T-cell (primary cell): ENCODE measurements at regions not wholly inside any gene's neighbourhood (a gene's known extent, or its start where the extent isn't known, plus 50 kb on each side); places are given as distances from the start of the nearest gene placed in this dataset.

Experiments
- ATAC-seq, 4 experiments: fragments of 200-7000 bp in 3 of 4; fragments of 150-1000 bp in 1 of 4; cut with Tn5 transposase; replicated peaks in 1 of 4; 1 replicate in 3 of 4; 2 replicates in 1 of 4; pipeline ENCODE4 v1.10.0; 2021; ENCODE audit warnings: moderate library complexity in 3 of 4, mild to moderate bottlenecking in 2 of 4, moderate number of reproducible peaks in 1 of 4
- CTCF ChIA-PET, 2 donors: fragments of 300-600 bp; sonication (Branson Sonifier 250); formaldehyde crosslinking; loops; one replicate each; lab custom pipeline; 2022; ENCODE audit warnings: antibody characterized with exemption in 2 of 2; lab: Charles Lee
- POLR2A ChIA-PET, 2 donors: fragments of 300-600 bp; sonication (Branson Sonifier 250); formaldehyde crosslinking; loops; one replicate each; lab custom pipeline; 2022; ENCODE audit warnings: antibody characterized with exemption in 2 of 2; lab: Charles Lee
- DNase-seq, 35 experiments: peaks; one replicate each; pipeline versions ENCODE4 v3.0.0 to v3.0.0-alpha.2; 2013 to 2023
- H3K27ac ChIP-seq: one replicate; pipeline ENCODE4 v1.5.1; 2013; ENCODE audit warnings: low read length
- H3K27me3 ChIP-seq, 2 experiments: replicated peaks in 1 of 2; 1 replicate in 1 of 2; 2 replicates in 1 of 2; pipeline versions ENCODE4 v1.6.1 to v1.7.0; 2013; ENCODE audit warnings: low read length in 1 of 2, mixed read lengths in 1 of 2; ENCODE audit not compliant: control insufficient read depth in 2 of 2, insufficient read depth in 2 of 2; ENCODE audit errors: extremely low read depth in 1 of 2
- H3K36me3 ChIP-seq, 2 donors: 1 replicate in 1 of 2; 2 replicates in 1 of 2; pipeline versions ENCODE4 v1.6.1 to v1.7.0; 2013; ENCODE audit warnings: low read length in 1 of 2; ENCODE audit not compliant: control insufficient read depth in 2 of 2, insufficient read depth in 1 of 2; ENCODE audit errors: extremely low read depth in 1 of 2
- H3K4me1 ChIP-seq, 2 experiments: 1 replicate in 1 of 2; 2 replicates in 1 of 2; pipeline versions ENCODE4 v1.6.1 to v1.7.0; 2013; ENCODE audit warnings: low read length in 2 of 2, mixed read lengths in 1 of 2; ENCODE audit not compliant: insufficient read depth in 2 of 2, control insufficient read depth in 1 of 2; ENCODE audit errors: extremely low read depth in 1 of 2
- H3K4me3 ChIP-seq, 2 donors: 1 replicate in 1 of 2; 2 replicates in 1 of 2; pipeline versions ENCODE4 v1.5.1 to v1.7.0; 2013; ENCODE audit warnings: mild to moderate bottlenecking in 2 of 2, low read length in 1 of 2, moderate library complexity in 1 of 2; ENCODE audit not compliant: control insufficient read depth in 1 of 2; ENCODE audit errors: extremely low read depth in 1 of 2
- H3K9me3 ChIP-seq: 2 replicates; pipeline ENCODE4 v1.7.0; 2013
- H3K27ac Mint-ChIP-seq, 2 donors: one replicate each; pipeline ENCODE4 v1.8.0; 2020 to 2021; ENCODE audit warnings: mild to moderate bottlenecking in 2 of 2, mixed read lengths in 2 of 2
- H3K27me3 Mint-ChIP-seq, 2 donors: one replicate each; pipeline ENCODE4 v1.8.0; 2021 to 2022; ENCODE audit warnings: mixed read lengths in 2 of 2
- H3K36me3 Mint-ChIP-seq: one replicate; pipeline ENCODE4 v1.8.0; 2021; ENCODE audit warnings: mixed read lengths
- H3K4me1 Mint-ChIP-seq, 3 donors: one replicate each; pipeline ENCODE4 v1.8.0; 2020 to 2022; ENCODE audit warnings: mixed read lengths in 3 of 3, mild to moderate bottlenecking in 1 of 3
- H3K4me3 Mint-ChIP-seq, 3 donors: one replicate each; pipeline ENCODE4 v1.8.0; 2020 to 2022; ENCODE audit warnings: mild to moderate bottlenecking in 3 of 3, mixed read lengths in 3 of 3, moderate library complexity in 3 of 3
- H3K9me3 Mint-ChIP-seq, 3 donors: one replicate each; pipeline ENCODE4 v1.8.0; 2020 to 2022; ENCODE audit warnings: mixed read lengths in 3 of 3
- WGBS: methylation state at CpG from one replicate; pipeline ENCODE4 v1.1.5; 2013; ENCODE audit warnings: missing lambda C conversion rate; ENCODE audit not compliant: insufficient coverage; 5-methylcytosine and 5-hydroxymethylcytosine counted together

DNA sequence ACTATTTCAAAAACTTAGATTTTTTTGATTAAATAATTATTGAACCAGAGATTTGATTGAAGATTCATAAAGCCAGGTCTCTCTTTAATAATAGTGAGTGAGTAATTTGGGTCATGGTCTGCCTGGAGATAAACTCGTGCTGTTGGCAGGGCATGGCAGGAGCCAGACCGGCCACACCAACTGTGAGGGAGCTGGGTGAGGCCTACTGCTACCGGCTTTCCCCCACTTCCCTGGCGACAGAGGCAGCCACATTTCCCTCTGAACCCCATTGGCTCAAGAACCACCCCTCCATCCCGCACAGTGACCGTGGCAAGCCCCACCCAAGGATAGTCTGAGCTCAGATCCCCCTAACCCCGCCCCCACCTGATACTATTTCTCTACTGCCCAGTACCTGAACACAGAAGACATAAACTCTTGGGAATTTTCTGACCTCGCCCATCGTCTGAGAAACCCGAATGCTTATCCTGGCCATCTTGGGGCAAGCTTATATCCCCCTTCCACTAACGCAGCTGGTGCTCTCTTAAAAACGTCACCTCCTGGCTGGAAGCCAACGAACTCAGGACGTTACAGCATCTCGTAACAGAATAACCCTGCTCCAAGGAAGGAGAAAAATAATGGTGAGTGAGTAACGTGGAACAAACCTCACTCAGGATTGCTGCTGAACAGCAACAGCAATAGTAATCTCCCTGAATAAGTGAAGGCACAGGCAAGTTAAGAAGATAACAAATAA, 627.6 kb upstream of the PCDH9 start:
- DNase-seq (no peak), ATAC-seq (no peak)
- no peaks in the 10 kb centered on the region for H3K36me3 Mint-ChIP-seq
- H3K27ac ChIP-seq = no peak overlapping the region
- H3K27me3 Mint-ChIP-seq = no peaks in the 10 kb centered on the region
- no peaks in the 10 kb centered on the region for H3K9me3 ChIP-seq
- H3K4me3 Mint-ChIP-seq = no peak overlapping the region
- H3K27me3 ChIP-seq = no peaks in the 10 kb centered on the region
- no peaks in the 10 kb centered on the region for H3K4me1 ChIP-seq
- no peak overlapping the region for H3K27ac Mint-ChIP-seq
- ChIA-PET POLR2A (no interaction called here), CTCF (no interaction called here)
- no peaks in the 10 kb centered on the region for H3K36me3 ChIP-seq
- WGBS = 89% methylated on average over 12 of the region's 16 CpGs
- no peak overlapping the region for H3K4me3 ChIP-seq
- no peaks in the 10 kb centered on the region for H3K4me1 Mint-ChIP-seq
- peaks cover 15 to 23% (median 20%) of the 10 kb centered on the region in 3 donors for H3K9me3 Mint-ChIP-seq

DNA sequence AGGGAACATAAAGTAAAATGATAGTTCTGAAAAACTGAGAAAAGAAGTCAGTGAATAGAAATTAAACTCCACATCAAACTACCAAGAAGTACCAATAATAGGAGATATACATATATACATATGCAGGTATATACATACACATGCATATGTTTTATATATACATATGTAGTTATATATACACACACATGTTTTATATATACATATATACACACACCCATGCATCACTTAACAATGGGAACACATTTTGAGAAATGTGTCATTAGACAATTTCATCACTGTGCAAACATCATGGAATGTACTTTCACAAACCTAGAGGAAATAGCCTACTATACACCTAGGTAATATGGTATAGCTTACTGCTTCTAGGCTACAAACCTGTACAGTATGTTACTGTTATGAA, 626.8 kb upstream of the PCDH9 start:
- no peaks in the 10 kb centered on the region for H3K36me3 ChIP-seq
- H3K36me3 Mint-ChIP-seq = no peaks in the 10 kb centered on the region
- H3K9me3 ChIP-seq = no peaks in the 10 kb centered on the region
- H3K4me1 Mint-ChIP-seq = no peaks in the 10 kb centered on the region
- H3K27me3 Mint-ChIP-seq = no peaks in the 10 kb centered on the region
- no peak for DNase-seq
- no peak for ATAC-seq
- ChIA-PET POLR2A (no interaction called here), CTCF (no interaction called here)
- no peak overlapping the region for H3K4me3 ChIP-seq
- peaks cover 12 to 22% (median 18%) of the 10 kb centered on the region in 3 donors for H3K9me3 Mint-ChIP-seq
- no peaks in the 10 kb centered on the region for H3K4me1 ChIP-seq
- no peak overlapping the region for H3K27ac Mint-ChIP-seq
- no peaks in the 10 kb centered on the region for H3K27me3 ChIP-seq
- no peak overlapping the region for H3K4me3 Mint-ChIP-seq
- no peak overlapping the region for H3K27ac ChIP-seq

DNA sequence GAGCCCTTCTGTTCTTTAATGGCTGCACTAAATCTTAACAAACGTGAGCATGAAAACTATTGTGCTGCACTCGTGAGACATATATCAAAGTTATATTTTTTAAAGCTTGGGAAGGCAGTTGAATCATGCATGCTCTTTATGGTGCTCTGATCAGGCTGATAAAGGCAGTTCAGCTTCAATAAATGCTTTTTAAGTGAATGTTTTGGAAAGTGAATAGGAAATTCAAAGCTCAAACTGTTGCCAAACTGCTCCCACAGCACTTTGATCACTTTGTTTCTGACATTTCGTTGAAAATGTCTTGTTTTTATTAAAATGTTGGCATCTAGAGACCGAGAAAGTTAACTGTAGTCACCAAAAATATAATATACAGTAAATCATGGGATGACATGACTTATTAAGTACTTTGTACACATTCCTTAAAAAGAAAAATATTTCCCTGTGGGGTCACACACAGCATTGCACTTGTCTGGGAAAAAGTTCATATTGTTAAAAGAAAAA, 625.7 kb upstream of the PCDH9 start:
- H3K27me3 ChIP-seq = no peaks in the 10 kb centered on the region
- no peak overlapping the region for H3K27ac ChIP-seq
- Mint-ChIP-seq H3K4me3 (no peak overlapping the region), H3K4me1 (no peaks in the 10 kb centered on the region), H3K9me3 (peaks cover 14 to 20% (median 15%) of the 10 kb centered on the region in 3 donors), H3K27ac (no peak overlapping the region), H3K27me3 (no peaks in the 10 kb centered on the region), H3K36me3 (no peaks in the 10 kb centered on the region)
- ChIA-PET POLR2A (no interaction called here), CTCF (no interaction called here)
- no peak overlapping the region for H3K4me3 ChIP-seq
- DNase-seq = no peak
- H3K9me3 ChIP-seq = no peaks in the 10 kb centered on the region
- no peaks in the 10 kb centered on the region for H3K4me1 ChIP-seq
- no peaks in the 10 kb centered on the region for H3K36me3 ChIP-seq
- WGBS = no CpG with 5 or more reads among the region's 4 CpGs
- no peak for ATAC-seq

DNA sequence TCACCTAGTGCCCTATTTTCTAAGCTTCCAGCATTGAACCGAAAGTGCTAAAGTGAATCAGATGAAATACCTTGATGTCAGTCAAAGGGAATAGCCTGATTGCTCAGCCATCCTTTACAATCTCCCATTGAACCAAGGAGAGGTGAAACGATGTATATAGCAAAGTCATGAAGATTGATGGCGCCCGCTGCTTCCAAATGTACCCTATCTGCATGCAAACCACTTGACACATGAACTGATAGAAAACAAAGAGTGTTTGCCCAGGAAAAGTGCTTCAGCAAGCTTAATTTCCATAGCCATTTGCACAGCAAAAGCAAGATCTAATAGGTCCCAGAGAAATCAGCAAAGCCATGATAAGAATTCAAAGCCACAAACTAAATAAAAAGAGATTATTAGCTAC, 624.9 kb upstream of the PCDH9 start:
- H3K27ac Mint-ChIP-seq = no peak overlapping the region
- H3K36me3 Mint-ChIP-seq = no peaks in the 10 kb centered on the region
- ChIA-PET CTCF (no interaction called here), POLR2A (no interaction called here)
- no peak overlapping the region for H3K4me3 ChIP-seq
- WGBS = 100% methylated on average over 3 of the region's 4 CpGs
- peaks cover 12 to 20% (median 12%) of the 10 kb centered on the region in 3 donors for H3K9me3 Mint-ChIP-seq
- H3K27ac ChIP-seq = no peak overlapping the region
- no peaks in the 10 kb centered on the region for H3K36me3 ChIP-seq
- DNase-seq (no peak), ATAC-seq (no peak)
- H3K4me3 Mint-ChIP-seq = no peak overlapping the region
- H3K27me3 Mint-ChIP-seq = no peaks in the 10 kb centered on the region
- H3K27me3 ChIP-seq = no peaks in the 10 kb centered on the region
- H3K9me3 ChIP-seq = no peaks in the 10 kb centered on the region
- H3K4me1 Mint-ChIP-seq = no peaks in the 10 kb centered on the region
- H3K4me1 ChIP-seq = no peaks in the 10 kb centered on the region

DNA sequence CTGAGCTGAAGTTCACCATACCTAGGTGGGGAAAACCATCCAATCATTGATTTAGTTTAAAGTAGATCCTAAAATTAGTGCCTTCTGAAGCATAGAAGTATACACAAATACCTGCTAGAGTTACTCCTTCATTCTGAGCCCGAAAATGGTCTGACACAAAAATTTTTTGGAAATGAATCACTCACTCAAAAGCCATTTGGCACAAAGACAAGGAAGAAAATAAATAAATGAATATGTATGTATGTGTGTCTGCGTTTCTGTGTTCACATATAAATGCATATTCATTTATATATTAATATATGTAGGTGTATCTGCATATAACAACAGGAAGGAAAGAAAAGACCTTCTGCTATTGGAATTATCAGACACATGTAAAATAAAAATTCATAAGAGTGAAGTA, 614.4 kb upstream of the PCDH9 start:
- Mint-ChIP-seq H3K27me3 (no peaks in the 10 kb centered on the region), H3K36me3 (no peaks in the 10 kb centered on the region), H3K4me3 (no peak overlapping the region), H3K4me1 (no peaks in the 10 kb centered on the region), H3K9me3 (peaks cover 4 to 25% (median 7%) of the 10 kb centered on the region in 3 donors), H3K27ac (no peak overlapping the region)
- ChIA-PET CTCF (no interaction called here), POLR2A (no interaction called here)
- WGBS = no CpG with 5 or more reads among the region's 2 CpGs
- no peak for ATAC-seq
- no peaks in the 10 kb centered on the region for H3K36me3 ChIP-seq
- H3K4me3 ChIP-seq = no peak overlapping the region
- no peaks in the 10 kb centered on the region for H3K9me3 ChIP-seq
- H3K4me1 ChIP-seq = no peaks in the 10 kb centered on the region
- no peaks in the 10 kb centered on the region for H3K27me3 ChIP-seq
- no peak overlapping the region for H3K27ac ChIP-seq
- DNase-seq = no peak

DNA sequence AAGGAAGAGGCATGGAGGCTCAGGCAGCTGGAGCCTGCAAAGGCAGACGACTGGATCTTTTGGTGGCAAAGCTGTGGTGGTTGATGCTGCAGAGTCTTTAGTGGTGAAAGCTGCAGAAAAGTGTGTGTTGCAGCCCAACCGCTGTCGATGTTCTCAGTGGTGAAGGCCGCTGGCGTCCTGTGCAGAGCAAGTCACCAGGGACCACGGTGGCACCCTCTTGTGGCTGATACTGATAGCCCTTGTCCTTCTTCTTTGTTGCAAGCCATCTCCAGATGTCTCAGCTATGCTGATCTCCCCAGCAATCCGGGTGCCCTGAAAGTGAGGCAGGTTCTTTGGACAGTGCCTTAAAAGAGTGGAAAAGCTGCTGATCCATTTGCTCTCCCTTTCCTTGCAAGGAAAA, 610.9 kb upstream of the PCDH9 start:
- H3K27ac Mint-ChIP-seq = no peak overlapping the region
- ATAC-seq (no peak), DNase-seq (no peak)
- H3K4me3 ChIP-seq = no peak overlapping the region
- ChIA-PET POLR2A (no interaction called here), CTCF (no interaction called here)
- no peak overlapping the region for H3K27ac ChIP-seq
- no peaks in the 10 kb centered on the region for H3K9me3 ChIP-seq
- WGBS = 77% methylated on average over 7 of the region's 7 CpGs
- H3K27me3 ChIP-seq = no peaks in the 10 kb centered on the region
- H3K36me3 Mint-ChIP-seq = no peaks in the 10 kb centered on the region
- no peaks in the 10 kb centered on the region for H3K4me1 ChIP-seq
- no peaks in the 10 kb centered on the region for H3K27me3 Mint-ChIP-seq
- no peak overlapping the region for H3K4me3 Mint-ChIP-seq
- H3K36me3 ChIP-seq = no peaks in the 10 kb centered on the region
- peaks cover 10 to 27% (median 11%) of the 10 kb centered on the region in 3 donors for H3K9me3 Mint-ChIP-seq
- no peaks in the 10 kb centered on the region for H3K4me1 Mint-ChIP-seq

DNA sequence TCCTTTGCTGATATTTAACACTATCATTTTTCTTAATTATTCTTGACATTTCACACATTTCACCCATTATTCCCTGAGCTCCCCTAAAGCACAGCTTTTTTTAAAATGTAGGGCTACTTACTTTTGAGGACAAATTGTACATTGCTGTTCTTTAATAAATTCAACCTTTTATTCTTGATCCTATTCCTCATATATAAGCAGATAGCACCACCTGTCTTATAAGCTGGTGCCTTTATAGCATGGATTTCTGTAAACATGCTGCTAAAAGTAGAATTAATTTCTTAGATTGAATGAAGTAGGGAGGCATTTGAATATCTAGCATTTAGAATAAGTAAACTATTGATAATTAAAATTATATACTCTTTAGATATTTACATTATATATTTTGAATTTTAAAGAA, 603.4 kb upstream of the PCDH9 start:
- H3K27ac ChIP-seq = no peak overlapping the region
- H3K4me1 ChIP-seq = no peaks in the 10 kb centered on the region
- no peak for ATAC-seq
- no peaks in the 10 kb centered on the region for H3K27me3 Mint-ChIP-seq
- ChIA-PET POLR2A (no interaction called here), CTCF (no interaction called here)
- no peak overlapping the region for H3K27ac Mint-ChIP-seq
- no peaks in the 10 kb centered on the region for H3K27me3 ChIP-seq
- peaks cover 5 to 16% (median 12%) of the 10 kb centered on the region in 3 donors for H3K9me3 Mint-ChIP-seq
- H3K36me3 ChIP-seq = no peaks in the 10 kb centered on the region
- no peaks in the 10 kb centered on the region for H3K9me3 ChIP-seq
- H3K4me3 ChIP-seq = no peak overlapping the region
- no peak for DNase-seq
- no peaks in the 10 kb centered on the region for H3K36me3 Mint-ChIP-seq
- H3K4me3 Mint-ChIP-seq = no peak overlapping the region
- H3K4me1 Mint-ChIP-seq = no peaks in the 10 kb centered on the region
